Fibroblast of lung (primary cell): ENCODE measurements at regions not wholly inside any gene's neighbourhood (a gene's known extent, or its start where the extent isn't known, plus 50 kb on each side); places are given as distances from the start of the nearest gene placed in this dataset.
"Not testable (repeated sequence)": the region's sequence is repeated elsewhere in the genome, so short reads cannot be mapped to it uniquely, and the experiment has no call there.

Experiments
- DNase-seq, 2 donors: peaks; one replicate each; pipeline versions ENCODE4 v3.0.0 to v3.0.0-alpha.2; 2010; ENCODE audit warnings: low read depth in 2 of 2
- H2AFZ ChIP-seq: 2 replicates; pipeline ENCODE4 v1.5.1; 2012; ENCODE audit warnings: low read length, control low read depth, inconsistent platforms
- H3K27ac ChIP-seq: 2 replicates; pipeline ENCODE4 v1.5.1; 2011; ENCODE audit warnings: low read length, control low read depth; ENCODE audit not compliant: insufficient read depth
- H3K27me3 ChIP-seq: 2 replicates; pipeline ENCODE4 v1.5.1; 2011; ENCODE audit warnings: mild to moderate bottlenecking, low read length; ENCODE audit not compliant: control insufficient read depth, insufficient read depth
- H3K36me3 ChIP-seq: 2 replicates; pipeline ENCODE4 v1.5.1; 2011; ENCODE audit warnings: low read length; ENCODE audit not compliant: control insufficient read depth, insufficient read depth
- H3K4me1 ChIP-seq: 2 replicates; pipeline ENCODE4 v1.5.1; 2011; ENCODE audit warnings: low read length; ENCODE audit not compliant: control insufficient read depth, insufficient read depth; ENCODE audit errors: extremely low read depth
- H3K4me2 ChIP-seq: 2 replicates; pipeline ENCODE4 v1.5.1; 2011; ENCODE audit warnings: low read length, control low read depth; ENCODE audit not compliant: insufficient read depth; ENCODE audit errors: extremely low read depth
- H3K4me3 ChIP-seq, 4 experiments: fragments of 200-600 bp in 1 of 4; sonication (generic) in 1 of 4; replicated peaks in 1 of 4; 2 replicates each; pipeline ENCODE4 v1.5.1; 2011 to 2016; ENCODE audit warnings: low read length in 4 of 4, low read depth in 3 of 4, mild to moderate bottlenecking in 3 of 4, control low read depth in 2 of 4, inconsistent platforms in 1 of 4, mixed read lengths in 1 of 4; ENCODE audit not compliant: insufficient read depth in 1 of 4; ENCODE audit errors: control extremely low read depth in 1 of 4
- H3K79me2 ChIP-seq: 2 replicates; pipeline ENCODE4 v1.5.1; 2012; ENCODE audit warnings: mild to moderate bottlenecking, low read length, inconsistent platforms; ENCODE audit not compliant: control insufficient read depth, insufficient read depth
- H3K9ac ChIP-seq: 2 replicates; pipeline ENCODE4 v1.5.1; 2011; ENCODE audit warnings: mild to moderate bottlenecking, low read length, control low read depth; ENCODE audit not compliant: insufficient read depth
- H3K9me3 ChIP-seq: 2 replicates; pipeline ENCODE4 v1.5.1; 2012; ENCODE audit warnings: low read depth, low read length; ENCODE audit not compliant: control insufficient read depth, insufficient read depth
- H4K20me1 ChIP-seq: 2 replicates; pipeline ENCODE4 v1.5.1; 2011; ENCODE audit warnings: low read length; ENCODE audit not compliant: control insufficient read depth, insufficient read depth; ENCODE audit errors: extremely low read depth
- CTCF ChIP-seq, 2 donors: IDR thresholded peaks in 1 of 2; conservative IDR thresholded peaks in 1 of 2; 1 replicate in 1 of 2; 2 replicates in 1 of 2; pipeline ENCODE4 v1.5.1; 2011 to 2012; ENCODE audit warnings: low read length in 2 of 2, control low read depth in 1 of 2, inconsistent platforms in 1 of 2, low read depth in 1 of 2, mild to moderate bottlenecking in 1 of 2
- EZH2 ChIP-seq: IDR thresholded peaks from 2 replicates; pipeline ENCODE4 v1.5.1; 2012; ENCODE audit warnings: low read length, control low read depth, mild to moderate bottlenecking; ENCODE audit errors: missing control alignments

GRCh38 chr4:100907465-100908454 lies 389.9 kb upstream of the EMCN start:
- Histone ChIP-seq H2AFZ (no peak overlapping the region), H3K9ac (no peak overlapping the region), H3K4me2 (no peak overlapping the region), H3K4me3 (no peak overlapping the region), H4K20me1 (no peaks in the 10 kb centered on the region), H3K79me2 (no peaks in the 10 kb centered on the region), H3K9me3 (no peaks in the 10 kb centered on the region), H3K27me3 (no peaks in the 10 kb centered on the region), H3K36me3 (no peaks in the 10 kb centered on the region), H3K27ac (no peak overlapping the region), H3K4me1 (no peaks in the 10 kb centered on the region)
- no peak for TF ChIP-seq EZH2
- peak; percentile 12 to 14 for TF ChIP-seq CTCF (conservative IDR thresholded peaks at IDR 0.05 in 1 of 2, IDR thresholded peaks at IDR 0.05 in 1 of 2; ENCODE audit: low read depth in 1 of 2, low read length in 2 of 2)
- peak; percentile 6 for DNase-seq

DNA sequence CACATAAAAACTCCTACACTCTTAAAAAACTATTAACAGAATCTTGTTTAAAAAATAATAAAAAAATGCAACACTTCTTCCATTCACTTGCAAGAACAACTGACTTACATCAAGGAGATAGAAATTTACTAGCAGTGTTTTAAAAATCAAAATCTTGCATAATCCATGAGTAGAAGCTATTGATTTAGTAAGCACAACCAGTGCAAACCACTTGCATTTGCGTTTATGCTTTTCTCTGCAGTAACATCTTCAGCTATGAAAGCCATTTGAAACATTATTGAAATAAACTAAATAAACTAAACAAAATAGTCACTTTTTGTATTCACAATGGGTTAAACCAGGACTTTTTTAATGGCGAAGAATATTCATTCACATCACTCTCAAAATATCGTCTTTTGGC lies 389.2 kb upstream of the EMCN start:
- H3K27ac ChIP-seq, result no peak overlapping the region
- H2AFZ ChIP-seq, result no peak overlapping the region
- no peak for DNase-seq
- no peaks in the 10 kb centered on the region for H3K9me3 ChIP-seq
- no peak overlapping the region for H3K9ac ChIP-seq
- H3K4me2 ChIP-seq, result no peak overlapping the region
- H3K27me3 ChIP-seq, result no peaks in the 10 kb centered on the region
- H3K79me2 ChIP-seq, result no peaks in the 10 kb centered on the region
- H3K36me3 ChIP-seq, result no peaks in the 10 kb centered on the region
- H3K4me1 ChIP-seq, result no peaks in the 10 kb centered on the region
- TF ChIP-seq CTCF (conservative IDR thresholded peaks at IDR 0.05 in 1 of 2, IDR thresholded peaks at IDR 0.05 in 1 of 2; ENCODE audit: low read depth in 1 of 2, low read length in 2 of 2) (no peak), EZH2 (no peak)
- H4K20me1 ChIP-seq, result no peaks in the 10 kb centered on the region
- no peak overlapping the region for H3K4me3 ChIP-seq

DNA sequence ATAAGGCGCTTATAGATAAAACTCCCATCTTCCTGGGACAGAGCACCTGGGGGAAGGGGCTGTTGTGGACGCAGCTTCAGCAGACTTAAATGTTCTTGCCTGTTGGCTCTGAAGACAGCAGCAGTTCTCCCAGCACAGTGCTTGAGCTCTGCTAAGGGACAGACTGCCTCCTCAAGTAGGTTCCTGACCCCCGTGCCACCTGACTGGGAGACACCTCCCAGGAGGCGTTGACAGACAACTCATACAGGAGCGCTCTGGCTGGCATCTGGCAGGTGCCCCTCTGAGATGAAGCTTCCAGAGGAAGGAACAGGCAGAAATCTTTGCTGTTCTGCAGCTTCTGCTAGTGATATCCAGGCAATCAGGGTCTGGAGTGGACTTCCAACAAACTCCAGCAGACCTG lies 383.1 kb upstream of the EMCN start:
- not testable (repeated sequence) for H3K4me3 ChIP-seq, DNase-seq, H3K4me1 ChIP-seq, H4K20me1 ChIP-seq, H3K36me3 ChIP-seq, H2AFZ ChIP-seq, H3K4me2 ChIP-seq, H3K9ac ChIP-seq, H3K27me3 ChIP-seq, H3K27ac ChIP-seq, H3K9me3 ChIP-seq, H3K79me2 ChIP-seq
